ENCODE measurements at regions not wholly inside any gene's neighbourhood (a gene's known extent, or its start where the extent isn't known, plus 50 kb on each side); places are given as distances from the start of the nearest gene placed in this dataset.

DNA sequence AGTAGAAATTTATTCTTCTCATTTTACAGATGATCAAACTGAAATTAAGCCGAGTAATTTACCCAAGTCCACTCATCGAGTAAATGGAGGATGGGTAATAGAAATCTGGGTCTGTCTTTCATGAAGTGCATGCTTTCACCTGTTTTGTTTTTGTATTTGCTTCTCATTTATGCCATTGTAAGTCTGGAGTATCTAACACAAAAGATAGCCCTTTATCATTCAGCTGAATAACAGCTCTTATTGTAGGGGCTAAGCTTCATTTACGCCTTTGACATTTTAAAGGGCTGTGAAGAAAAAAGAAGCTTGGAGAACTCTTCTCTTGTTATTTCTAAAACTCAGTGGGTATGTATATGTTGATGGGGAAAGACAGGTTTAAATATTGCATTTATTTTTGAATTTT is 1196.2 kb upstream of the TENM4 start:
- Histone ChIP-seq H3K27ac (ENCODE audit: low read depth in 1 of 2, low read length in 1 of 2) (no peak overlapping the region), H3K4me1 (ENCODE audit: control insufficient read depth in 5 of 5, insufficient read depth in 5 of 5, low read length in 5 of 5) (no peaks in the 10 kb centered on the region), H3K36me3 (ENCODE audit: control insufficient read depth in 4 of 4, insufficient read depth in 4 of 4, low read length in 4 of 4) (no peaks in the 10 kb centered on the region), H3K9me3 (ENCODE audit: control insufficient read depth in 4 of 4, insufficient read depth in 3 of 4, low read length in 3 of 4) (no peaks in the 10 kb centered on the region), H3K4me3 (no peak overlapping the region), H3K9ac (ENCODE audit: insufficient read depth in 1 of 2, low read length in 2 of 2) (no peak overlapping the region), H3K27me3 (ENCODE audit: control insufficient read depth in 3 of 3, insufficient read depth in 3 of 3, low read length in 2 of 3) (no peaks in the 10 kb centered on the region)
- ATAC-seq (ENCODE audit: insufficient read depth, low FRiP score) (no peak), DNase-seq (no peak)
- 93 to 94% methylated on average over 3 of the region's 3 CpGs for WGBS, 2 donors
- TF ChIP-seq CTCF (IDR thresholded peaks at IDR 0.05; ENCODE audit: control extremely low read depth, extremely low read depth): no peak

DNA sequence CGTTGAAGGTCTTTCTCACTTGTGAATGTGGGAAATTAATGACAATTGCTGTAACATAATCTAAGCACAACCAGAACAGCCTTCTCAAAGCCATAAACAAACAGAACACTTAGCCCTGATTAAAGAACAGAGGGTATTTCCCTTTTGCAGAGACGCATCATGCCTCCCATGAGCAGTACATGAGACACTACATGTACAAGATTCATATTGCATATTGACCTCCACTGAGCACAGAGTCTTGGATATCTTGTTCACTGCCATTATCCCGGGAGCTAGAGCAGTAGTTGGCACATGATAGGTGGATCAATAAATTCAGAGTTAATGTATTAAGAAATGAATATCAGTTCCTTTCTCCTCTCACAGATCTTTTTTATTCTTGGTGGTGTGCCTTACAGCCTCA is 1194.3 kb upstream of the TENM4 start:
- no peaks in the 10 kb centered on the region for H3K27me3 ChIP-seq (ENCODE audit: control insufficient read depth in 3 of 3, insufficient read depth in 3 of 3, low read length in 2 of 3)
- no peaks in the 10 kb centered on the region for H3K4me1 ChIP-seq (ENCODE audit: control insufficient read depth in 5 of 5, insufficient read depth in 5 of 5, low read length in 5 of 5)
- H3K9me3 ChIP-seq (ENCODE audit: control insufficient read depth in 4 of 4, insufficient read depth in 3 of 4, low read length in 3 of 4): no peaks in the 10 kb centered on the region
- ATAC-seq (ENCODE audit: insufficient read depth, low FRiP score) (no peak), DNase-seq (no peak)
- TF ChIP-seq CTCF (IDR thresholded peaks at IDR 0.05; ENCODE audit: control extremely low read depth, extremely low read depth): no peak
- no peaks in the 10 kb centered on the region for H3K36me3 ChIP-seq (ENCODE audit: control insufficient read depth in 4 of 4, insufficient read depth in 4 of 4, low read length in 4 of 4)
- no peak overlapping the region for H3K27ac ChIP-seq (ENCODE audit: low read depth in 1 of 2, low read length in 1 of 2)
- no peak overlapping the region for H3K9ac ChIP-seq (ENCODE audit: insufficient read depth in 1 of 2, low read length in 2 of 2)
- H3K4me3 ChIP-seq: no peak overlapping the region
- WGBS, 2 donors: 76% methylated on average over 3 of the region's 3 CpGs

- no peak for TF ChIP-seq CTCF (IDR thresholded peaks at IDR 0.05; ENCODE audit: control extremely low read depth, extremely low read depth)
- H3K4me1 ChIP-seq (ENCODE audit: control insufficient read depth in 5 of 5, insufficient read depth in 5 of 5, low read length in 5 of 5): no peaks in the 10 kb centered on the region
- 64 to 67% methylated on average over 4 of the region's 4 CpGs for WGBS, 2 donors
- DNase-seq: no peak
- H3K9me3 ChIP-seq (ENCODE audit: control insufficient read depth in 4 of 4, insufficient read depth in 3 of 4, low read length in 3 of 4): no peaks in the 10 kb centered on the region
- ATAC-seq (ENCODE audit: insufficient read depth, low FRiP score): no peak
- no peaks in the 10 kb centered on the region for H3K27me3 ChIP-seq (ENCODE audit: control insufficient read depth in 3 of 3, insufficient read depth in 3 of 3, low read length in 2 of 3)
- H3K36me3 ChIP-seq (ENCODE audit: control insufficient read depth in 4 of 4, insufficient read depth in 4 of 4, low read length in 4 of 4): no peaks in the 10 kb centered on the region
- H3K9ac ChIP-seq (ENCODE audit: insufficient read depth in 1 of 2, low read length in 2 of 2): no peak overlapping the region
- H3K27ac ChIP-seq (ENCODE audit: low read depth in 1 of 2, low read length in 1 of 2): no peak overlapping the region
- H3K4me3 ChIP-seq: no peak overlapping the region
These were observed 1191.9 kb upstream of the TENM4 start for GRCh38 chr11:80632691-80633090.

DNA sequence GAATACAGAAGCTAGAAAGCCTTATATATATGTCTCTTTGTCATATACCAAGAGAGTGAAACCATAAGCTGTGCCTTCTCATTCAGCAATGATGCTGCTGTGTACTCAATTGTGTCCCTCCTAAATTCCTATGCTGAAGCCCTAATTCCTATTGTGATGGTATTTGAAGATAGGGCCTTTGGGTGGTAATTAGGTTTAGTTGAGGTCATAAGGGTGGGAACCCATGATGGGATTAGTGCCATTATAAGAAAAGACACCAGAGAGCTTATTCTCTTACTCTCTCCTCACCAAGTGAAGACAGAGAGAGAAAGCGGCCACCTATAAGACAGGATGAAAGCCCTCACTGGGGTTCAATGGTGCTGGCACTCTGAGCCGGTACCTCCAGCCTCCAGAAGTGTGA is 1191.3 kb upstream of the TENM4 start:
- H3K27me3 ChIP-seq (ENCODE audit: control insufficient read depth in 3 of 3, insufficient read depth in 3 of 3, low read length in 2 of 3): no peaks in the 10 kb centered on the region
- H3K27ac ChIP-seq (ENCODE audit: low read depth in 1 of 2, low read length in 1 of 2): no peak overlapping the region
- no peak for TF ChIP-seq CTCF (IDR thresholded peaks at IDR 0.05; ENCODE audit: control extremely low read depth, extremely low read depth)
- H3K4me1 ChIP-seq (ENCODE audit: control insufficient read depth in 5 of 5, insufficient read depth in 5 of 5, low read length in 5 of 5): no peaks in the 10 kb centered on the region
- no peak for DNase-seq
- no peaks in the 10 kb centered on the region for H3K9me3 ChIP-seq (ENCODE audit: control insufficient read depth in 4 of 4, insufficient read depth in 3 of 4, low read length in 3 of 4)
- WGBS, 2 donors: 92 to 94% methylated on average over 2 of the region's 2 CpGs
- no peak overlapping the region for H3K4me3 ChIP-seq
- ATAC-seq (ENCODE audit: insufficient read depth, low FRiP score): no peak
- no peak overlapping the region for H3K9ac ChIP-seq (ENCODE audit: insufficient read depth in 1 of 2, low read length in 2 of 2)
- no peaks in the 10 kb centered on the region for H3K36me3 ChIP-seq (ENCODE audit: control insufficient read depth in 4 of 4, insufficient read depth in 4 of 4, low read length in 4 of 4)

Measured in lung (tissue), 11 donors.